HG02571 (cell line): ENCODE measurements at regions not wholly inside any gene's neighbourhood (a gene's known extent, or its start where the extent isn't known, plus 50 kb on each side); places are given as distances from the start of the nearest gene placed in this dataset.

ENCODE experiments used
- ATAC-seq: cut with Tn5 transposase; IDR thresholded peaks from one replicate; pipeline ENCODE4 v1.9.1; 2021; ENCODE audit warnings: mild to moderate bottlenecking, moderate library complexity; ENCODE audit not compliant: unreplicated experiment

- ATAC-seq = no peak
Measured at GRCh38 chr9:90105773-90106172, 501.0 kb downstream of the GADD45G start.

- ATAC-seq = no peak
Measured at GRCh38 chr9:90107040-90107725, 502.4 kb downstream of the GADD45G start.

- no peak for ATAC-seq
Measured at GRCh38 chr9:90107726-90108655, 503.2 kb downstream of the GADD45G start.

- no peak for ATAC-seq
Measured at GRCh38 chr9:90112788-90113187, 508.0 kb downstream of the GADD45G start.

GRCh38 chr9:90114641-90115425, 510.0 kb downstream of the GADD45G start:
- no peak for ATAC-seq

- no peak for ATAC-seq
Measured at GRCh38 chr9:90121762-90122161, 517.0 kb downstream of the GADD45G start.

GRCh38 chr9:90124961-90125360, 517.7 kb downstream of the DIRAS2 start:
- no peak for ATAC-seq

GRCh38 chr9:90127923-90128322, 514.7 kb downstream of the DIRAS2 start:
- no peak for ATAC-seq

- ATAC-seq = no peak
Measured at GRCh38 chr9:90128587-90129190, 513.9 kb downstream of the DIRAS2 start.

- ATAC-seq = no peak
Measured at GRCh38 chr9:90129446-90129845, 513.2 kb downstream of the DIRAS2 start.

- no peak for ATAC-seq
Measured at GRCh38 chr9:90131568-90131967, 511.1 kb downstream of the DIRAS2 start.

- ATAC-seq = no peak
Measured at GRCh38 chr9:90132866-90133265, 509.8 kb downstream of the DIRAS2 start.

GRCh38 chr9:90137801-90138200, 504.8 kb downstream of the DIRAS2 start:
- ATAC-seq = no peak

- no peak for ATAC-seq
Measured at GRCh38 chr9:90140131-90140818, 502.3 kb downstream of the DIRAS2 start.

GRCh38 chr9:90141723-90142122, 500.9 kb downstream of the DIRAS2 start:
- ATAC-seq = no peak

GRCh38 chr9:90142580-90142979, 500.0 kb downstream of the DIRAS2 start:
- no peak for ATAC-seq

- no peak for ATAC-seq
Measured at GRCh38 chr9:90147426-90147825, 495.2 kb downstream of the DIRAS2 start.

GRCh38 chr9:90156318-90156717, 486.3 kb downstream of the DIRAS2 start:
- ATAC-seq = no peak

- ATAC-seq = no peak
Measured at GRCh38 chr9:90162326-90162725, 480.3 kb downstream of the DIRAS2 start.

GRCh38 chr9:90162819-90163218, 479.8 kb downstream of the DIRAS2 start:
- ATAC-seq = no peak
